Body of pancreas (tissue), 4 donors: ENCODE measurements at regions not wholly inside any gene's neighbourhood (a gene's known extent, or its start where the extent isn't known, plus 50 kb on each side); places are given as distances from the start of the nearest gene placed in this dataset.

Experiments
- ATAC-seq: fragments of 150-250 bp; one replicate; pipeline ENCODE4 v1.9.1; 2016
- DNase-seq, 4 donors: peaks; one replicate each; pipeline ENCODE4 v3.0.0-alpha.2; 2019
- H3K27ac ChIP-seq, 4 donors: fragments of 200-600 bp; sonication (generic); 1 replicate in 3 of 4; 2 replicates in 1 of 4; pipeline versions ENCODE4 v1.5.1 to v1.6.1; 2016 to 2019; ENCODE audit warnings: mild to moderate bottlenecking in 1 of 4, mixed read lengths in 1 of 4, moderate library complexity in 1 of 4
- H3K27me3 ChIP-seq, 2 donors: fragments of 200-600 bp; sonication (generic); one replicate each; pipeline ENCODE4 v1.6.0; 2016; ENCODE audit warnings: mild to moderate bottlenecking in 1 of 2
- H3K36me3 ChIP-seq, 2 donors: fragments of 200-600 bp; sonication (generic); replicated peaks in 1 of 2; 2 replicates each; pipeline ENCODE4 v1.5.1; 2016; ENCODE audit warnings: low read depth in 2 of 2; ENCODE audit not compliant: insufficient read depth in 1 of 2
- H3K4me1 ChIP-seq: fragments of 200-600 bp; sonication (generic); one replicate; pipeline ENCODE4 v1.6.0; 2016
- H3K4me3 ChIP-seq, 2 donors: fragments of 200-600 bp; sonication (generic); 1 replicate in 1 of 2; 2 replicates in 1 of 2; pipeline ENCODE4 v1.5.1; 2016 to 2019
- H3K9me3 ChIP-seq, 3 donors: fragments of 200-600 bp; sonication (generic); 1 replicate in 2 of 3; 2 replicates in 1 of 3; pipeline ENCODE4 v1.5.1; 2016
- CTCF ChIP-seq, 7 experiments: fragments of 450-650 bp in 4 of 7; fragments of 200-600 bp in 3 of 7; sonication (generic) in 3 of 7; IDR thresholded peaks; one replicate each; pipeline ENCODE4 v1.5.1; 2016 to 2019; ENCODE audit warnings: antibody characterized with exemption in 7 of 7
- POLR2A ChIP-seq, 3 donors: fragments of 450-650 bp; IDR thresholded peaks; one replicate each; pipeline ENCODE4 v1.6.1; 2016; ENCODE audit warnings: antibody characterized with exemption in 3 of 3, mild to moderate bottlenecking in 2 of 3
- WGBS, 2 donors: methylation state at CpG; one replicate each; pipeline ENCODE4 v1.1.5; 2017; 5-methylcytosine and 5-hydroxymethylcytosine counted together
- intact Hi-C: fragments of 100-400 bp; cut with DNase I; formaldehyde crosslinking; loops from one replicate; pipeline ENCODE4 v1.15.1; 2023

GRCh38 chr5:4189317-4189716, 593.7 kb downstream of the IRX1 start:
- H3K9me3 ChIP-seq = no peaks in the 10 kb centered on the region
- WGBS, 2 donors = 27 to 49% methylated on average over 2 of the region's 2 CpGs

GRCh38 chr5:4191041-4191440, 595.4 kb downstream of the IRX1 start:
- intact Hi-C loops = no loop called here
- DNase-seq (no peak), ATAC-seq (no peak)
- Histone ChIP-seq H3K4me3 (no peak overlapping the region), H3K4me1 (no peaks in the 10 kb centered on the region), H3K27ac (no peak overlapping the region), H3K9me3 (no peaks in the 10 kb centered on the region), H3K36me3 (no peaks in the 10 kb centered on the region), H3K27me3 (no peaks in the 10 kb centered on the region)
- TF ChIP-seq POLR2A (IDR thresholded peaks at IDR 0.05) (no peak), CTCF (IDR thresholded peaks at IDR 0.05) (no peak)
- WGBS, 2 donors = 89 to 90% methylated on average over 3 of the region's 3 CpGs

More at GRCh38 chr5:4189317-4189716, 593.7 kb downstream of the IRX1 start:
- DNase-seq (no peak), ATAC-seq (peak; percentile 59)
- intact Hi-C loops = no loop called here
- H3K27me3 ChIP-seq = no peaks in the 10 kb centered on the region
- no peaks in the 10 kb centered on the region for H3K36me3 ChIP-seq
- no peaks in the 10 kb centered on the region for H3K4me1 ChIP-seq
- H3K4me3 ChIP-seq = no peak overlapping the region
- TF ChIP-seq POLR2A (IDR thresholded peaks at IDR 0.05) (no peak), CTCF (IDR thresholded peaks at IDR 0.05) (no peak)
- H3K27ac ChIP-seq = no peak overlapping the region

- H3K4me1 ChIP-seq = no peaks in the 10 kb centered on the region
- DNase-seq (no peak), ATAC-seq (no peak)
- no peaks in the 10 kb centered on the region for H3K9me3 ChIP-seq
- no peaks in the 10 kb centered on the region for H3K36me3 ChIP-seq
- H3K27me3 ChIP-seq = no peaks in the 10 kb centered on the region
- H3K27ac ChIP-seq = no peak overlapping the region
- TF ChIP-seq POLR2A (IDR thresholded peaks at IDR 0.05) (no peak), CTCF (IDR thresholded peaks at IDR 0.05) (no peak)
- 76 to 77% methylated on average over 9 to 10 of the region's 10 CpGs for WGBS, 2 donors
- intact Hi-C loops = no loop called here
- H3K4me3 ChIP-seq = no peak overlapping the region
These were observed 596.1 kb downstream of the IRX1 start for GRCh38 chr5:4191703-4192102.

- WGBS, 2 donors = 73 to 79% methylated on average over 10 of the region's 10 CpGs
- Histone ChIP-seq H3K27ac (no peak overlapping the region), H3K9me3 (no peaks in the 10 kb centered on the region), H3K36me3 (no peaks in the 10 kb centered on the region), H3K4me3 (no peak overlapping the region), H3K4me1 (no peaks in the 10 kb centered on the region), H3K27me3 (no peaks in the 10 kb centered on the region)
- intact Hi-C loops = no loop called here
- ATAC-seq (no peak), DNase-seq (no peak)
- no peak for TF ChIP-seq POLR2A (IDR thresholded peaks at IDR 0.05)
- TF ChIP-seq CTCF (IDR thresholded peaks at IDR 0.05) = no peak
These were observed 596.5 kb downstream of the IRX1 start for GRCh38 chr5:4192111-4192510.

- H3K27ac ChIP-seq = no peak overlapping the region
- no peak overlapping the region for H3K4me3 ChIP-seq
- no peak for ATAC-seq
- peaks cover 0 to 3% of the 10 kb centered on the region in 2 donors for H3K27me3 ChIP-seq
- no peak for TF ChIP-seq CTCF (IDR thresholded peaks at IDR 0.05)
- TF ChIP-seq POLR2A (IDR thresholded peaks at IDR 0.05) = no peak
- no peaks in the 10 kb centered on the region for H3K4me1 ChIP-seq
- intact Hi-C loops = no loop called here
- 22 to 24% methylated on average over 8 of the region's 8 CpGs for WGBS, 2 donors
- H3K9me3 ChIP-seq = no peaks in the 10 kb centered on the region
- DNase-seq = no peak
- H3K36me3 ChIP-seq = no peaks in the 10 kb centered on the region
These were observed 601.1 kb downstream of the IRX1 start for GRCh38 chr5:4196744-4197143.
